Right lobe of liver (tissue), 6 donors: ENCODE measurements at regions not wholly inside any gene's neighbourhood (a gene's known extent, or its start where the extent isn't known, plus 50 kb on each side); places are given as distances from the start of the nearest gene placed in this dataset.

Experiments
- ATAC-seq, 4 donors: fragments of 200-7000 bp; cut with Tn5 transposase; one replicate each; pipeline ENCODE4 v1.9.1; 2020; ENCODE audit warnings: mild to moderate bottlenecking in 4 of 4, moderate library complexity in 4 of 4
- DNase-seq, 3 donors: peaks; one replicate each; pipeline ENCODE4 v3.0.0-alpha.2; 2020
- H3K27ac ChIP-seq, 3 donors: fragments of 200-600 bp; one replicate each; pipeline ENCODE4 v1.8.0; 2022
- H3K27me3 ChIP-seq, 2 donors: fragments of 200-600 bp; one replicate each; pipeline ENCODE4 v1.8.0; 2022
- H3K36me3 ChIP-seq, 4 donors: fragments of 200-600 bp; sonication (generic) in 1 of 4; one replicate each; pipeline versions ENCODE4 v1.5.1 to v1.8.0; 2017 to 2022; ENCODE audit warnings: control low read depth in 1 of 4
- H3K4me1 ChIP-seq, 4 donors: fragments of 200-600 bp; sonication (generic) in 1 of 4; one replicate each; pipeline versions ENCODE4 v1.5.1 to v1.8.0; 2017 to 2022; ENCODE audit warnings: control low read depth in 1 of 4
- H3K4me3 ChIP-seq, 3 donors: fragments of 200-600 bp; one replicate each; pipeline ENCODE4 v1.8.0; 2022
- H3K9me3 ChIP-seq, 4 donors: fragments of 200-600 bp; sonication (generic) in 1 of 4; one replicate each; pipeline versions ENCODE4 v1.5.1 to v1.8.0; 2017 to 2022; ENCODE audit warnings: control low read depth in 1 of 4
- CTCF ChIP-seq, 4 donors: fragments of 200-600 bp in 3 of 4; fragments of 450-650 bp in 1 of 4; IDR thresholded peaks; one replicate each; pipeline versions ENCODE4 v1.5.1 to v1.8.0; 2016 to 2022; ENCODE audit warnings: antibody characterized with exemption in 4 of 4, mild to moderate bottlenecking in 2 of 4
- POLR2A ChIP-seq: fragments of 450-650 bp; IDR thresholded peaks from one replicate; pipeline ENCODE4 v1.6.1; 2017; ENCODE audit warnings: antibody characterized with exemption, mild to moderate bottlenecking
- WGBS: methylation state at CpG from one replicate; pipeline ENCODE4 v1.1.6; 2018; ENCODE audit warnings: low coverage, low lambda C conversion rate; ENCODE audit not compliant: insufficient coverage; ENCODE audit errors: missing lambda C conversion rate; 5-methylcytosine and 5-hydroxymethylcytosine counted together
- intact Hi-C, 2 donors: fragments of 100-400 bp; cut with DNase I; formaldehyde crosslinking; loops; one replicate each; pipeline versions ENCODE4 v1.11.2 to v1.14.1; 2022
- donor health status: DM: no; HTN: yes; CAD: no.
- donor health status: DM: no; HTN: no; CAD: no.
- donor health status: DM: no; HTN: no; CAD: no.
- donor health status: DM: no; HTN: yes; CAD: no.
- donor health status: DM: no; HTN: yes; CAD: no.

- intact Hi-C loops, result no loop called here
- H3K36me3 ChIP-seq, result no peaks in the 10 kb centered on the region
- DNase-seq, result no peak
- TF ChIP-seq CTCF (IDR thresholded peaks at IDR 0.05) (no peak), POLR2A (no peak)
- H3K4me1 ChIP-seq, result no peaks in the 10 kb centered on the region
- ATAC-seq, result no peak
- no peaks in the 10 kb centered on the region for H3K27me3 ChIP-seq
- no peaks in the 10 kb centered on the region for H3K9me3 ChIP-seq
- WGBS, result 20% methylated on average over 1 of the region's 1 CpG
- no peak overlapping the region for H3K27ac ChIP-seq
- H3K4me3 ChIP-seq, result no peak overlapping the region
These were observed 130.0 kb upstream of the TNFSF4 start for GRCh38 chr1:173337126-173337525.

GRCh38 chr1:173341307-173341706 lies 134.2 kb upstream of the TNFSF4 start:
- intact Hi-C loops, result no loop called here
- no peak overlapping the region for H3K27ac ChIP-seq
- WGBS, result 35% methylated on average over 4 of the region's 5 CpGs
- DNase-seq (no peak), ATAC-seq (no peak)
- TF ChIP-seq POLR2A (no peak), CTCF (IDR thresholded peaks at IDR 0.05) (no peak)
- no peaks in the 10 kb centered on the region for H3K9me3 ChIP-seq
- H3K4me3 ChIP-seq, result no peak overlapping the region
- peaks cover 0 to 8% (median 0%) of the 10 kb centered on the region in 4 donors for H3K4me1 ChIP-seq
- no peaks in the 10 kb centered on the region for H3K27me3 ChIP-seq
- no peaks in the 10 kb centered on the region for H3K36me3 ChIP-seq

- Histone ChIP-seq H3K27ac (no peak overlapping the region), H3K9me3 (no peaks in the 10 kb centered on the region), H3K27me3 (no peaks in the 10 kb centered on the region), H3K4me3 (no peak overlapping the region), H3K36me3 (no peaks in the 10 kb centered on the region), H3K4me1 (peaks cover 0 to 8% (median 0%) of the 10 kb centered on the region in 4 donors)
- DNase-seq (no peak), ATAC-seq (no peak)
- no CpG with 5 or more reads among the region's 1 CpG for WGBS
- TF ChIP-seq CTCF (IDR thresholded peaks at IDR 0.05) (no peak), POLR2A (no peak)
- intact Hi-C loops, result no loop called here
These were observed 134.8 kb upstream of the TNFSF4 start for GRCh38 chr1:173341971-173342370.

GRCh38 chr1:173342736-173343135 lies 134.4 kb upstream of the PRDX6 start:
- Histone ChIP-seq H3K4me1 (peaks cover 0 to 8% (median 0%) of the 10 kb centered on the region in 4 donors), H3K27me3 (no peaks in the 10 kb centered on the region), H3K9me3 (no peaks in the 10 kb centered on the region), H3K4me3 (no peak overlapping the region), H3K36me3 (no peaks in the 10 kb centered on the region), H3K27ac (no peak overlapping the region)
- DNase-seq (no peak), ATAC-seq (no peak)
- no peak for TF ChIP-seq CTCF (IDR thresholded peaks at IDR 0.05)
- no peak for TF ChIP-seq POLR2A
- 60% methylated on average over 2 of the region's 2 CpGs for WGBS
- intact Hi-C loops, result no loop called here
